ENCODE measurements at regions not wholly inside any gene's neighbourhood (a gene's known extent, or its start where the extent isn't known, plus 50 kb on each side); places are given as distances from the start of the nearest gene placed in this dataset.
"Not testable (repeated sequence)": the region's sequence is repeated elsewhere in the genome, so short reads cannot be mapped to it uniquely, and the experiment has no call there.

GRCh38 chr2:241980193-241980592 is 110.7 kb downstream of the RTP5 start:
- H3K36me3 ChIP-seq (ENCODE audit: control insufficient read depth in 5 of 5, insufficient read depth in 5 of 5, low read length in 5 of 5), result no peaks in the 10 kb centered on the region

DNA sequence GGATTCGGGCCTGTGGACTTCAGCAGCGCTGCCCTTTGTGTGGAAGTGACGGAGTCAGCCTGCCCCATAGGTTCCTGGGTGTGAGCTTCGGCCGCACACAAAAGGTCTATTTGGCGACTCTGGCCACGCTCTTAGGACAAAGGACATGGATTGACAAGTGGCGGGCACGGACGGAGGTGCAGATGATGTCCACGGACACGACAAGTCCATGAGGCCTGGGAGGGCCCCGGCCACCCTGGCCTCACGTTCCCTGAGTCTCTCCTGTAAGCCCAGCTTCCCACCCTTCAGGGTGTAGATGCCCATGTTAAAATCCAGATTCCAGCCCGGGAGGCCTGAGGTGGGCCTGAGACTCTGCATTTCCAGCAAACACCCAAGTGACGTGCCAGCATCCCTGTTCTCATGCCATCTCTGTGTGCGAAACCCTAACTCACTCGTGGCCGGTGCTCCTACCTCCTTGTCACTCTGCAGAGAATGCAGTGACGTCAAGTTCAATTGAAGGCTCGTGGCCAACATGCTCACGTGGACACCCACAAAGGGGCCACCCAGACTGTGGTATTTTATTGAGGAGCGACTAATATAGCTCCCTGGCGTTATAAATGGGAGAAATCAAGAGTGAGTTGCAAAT is 111.7 kb downstream of the RTP5 start:
- Histone ChIP-seq H3K4me3 (ENCODE audit: low read depth in 1 of 5, low read length in 5 of 5) (no peak overlapping the region), H3K36me3 (ENCODE audit: control insufficient read depth in 5 of 5, insufficient read depth in 5 of 5, low read length in 5 of 5) (no peaks in the 10 kb centered on the region), H3K27me3 (ENCODE audit: control insufficient read depth in 5 of 5, insufficient read depth in 4 of 5, low read length in 5 of 5) (peaks cover 0 to 2% (median 0%) of the 10 kb centered on the region in 5 donors), H3K9ac (ENCODE audit: low read length in 5 of 5) (no peak overlapping the region), H3K27ac (ENCODE audit: low read depth, low read length) (no peak overlapping the region), H3K9me3 (ENCODE audit: control insufficient read depth in 5 of 5, low read length in 5 of 5) (peaks cover 0 to 3% (median 2%) of the 10 kb centered on the region in 5 donors), H3K4me1 (ENCODE audit: control insufficient read depth in 5 of 5, insufficient read depth in 5 of 5, low read length in 5 of 5) (no peaks in the 10 kb centered on the region)

More at GRCh38 chr2:241980193-241980592, 110.7 kb downstream of the RTP5 start:
- Histone ChIP-seq H3K9ac (ENCODE audit: low read length in 5 of 5) (no peak overlapping the region), H3K9me3 (ENCODE audit: control insufficient read depth in 5 of 5, low read length in 5 of 5) (peaks cover 0 to 3% (median 2%) of the 10 kb centered on the region in 5 donors), H3K4me1 (ENCODE audit: control insufficient read depth in 5 of 5, insufficient read depth in 5 of 5, low read length in 5 of 5) (no peaks in the 10 kb centered on the region), H3K27ac (ENCODE audit: low read depth, low read length) (no peak overlapping the region), H3K27me3 (ENCODE audit: control insufficient read depth in 5 of 5, insufficient read depth in 4 of 5, low read length in 5 of 5) (peaks cover 0 to 2% (median 0%) of the 10 kb centered on the region in 5 donors), H3K4me3 (ENCODE audit: low read depth in 1 of 5, low read length in 5 of 5) (no peak overlapping the region)

- H3K36me3 ChIP-seq (ENCODE audit: control insufficient read depth in 5 of 5, insufficient read depth in 5 of 5, low read length in 5 of 5), result no peaks in the 10 kb centered on the region
- peaks cover 0 to 3% (median 2%) of the 10 kb centered on the region in 5 donors for H3K9me3 ChIP-seq (ENCODE audit: control insufficient read depth in 5 of 5, low read length in 5 of 5)
- no peak overlapping the region for H3K9ac ChIP-seq (ENCODE audit: low read length in 5 of 5)
- no peaks in the 10 kb centered on the region for H3K4me1 ChIP-seq (ENCODE audit: control insufficient read depth in 5 of 5, insufficient read depth in 5 of 5, low read length in 5 of 5)
- no peak overlapping the region for H3K27ac ChIP-seq (ENCODE audit: low read depth, low read length)
- peaks cover 0 to 6% (median 0%) of the 10 kb centered on the region in 5 donors for H3K27me3 ChIP-seq (ENCODE audit: control insufficient read depth in 5 of 5, insufficient read depth in 4 of 5, low read length in 5 of 5)
- H3K4me3 ChIP-seq (ENCODE audit: low read depth in 1 of 5, low read length in 5 of 5), result no peak overlapping the region
Observed at GRCh38 chr2:241982706-241983570, 113.4 kb downstream of the RTP5 start.

GRCh38 chr2:241983571-241984270 is 114.2 kb downstream of the RTP5 start:
- Histone ChIP-seq H3K27ac (ENCODE audit: low read depth, low read length) (no peak overlapping the region), H3K9me3 (ENCODE audit: control insufficient read depth in 5 of 5, low read length in 5 of 5) (peaks cover 0 to 2% (median 0%) of the 10 kb centered on the region in 5 donors), H3K4me3 (ENCODE audit: low read depth in 1 of 5, low read length in 5 of 5) (no peak overlapping the region)

DNA sequence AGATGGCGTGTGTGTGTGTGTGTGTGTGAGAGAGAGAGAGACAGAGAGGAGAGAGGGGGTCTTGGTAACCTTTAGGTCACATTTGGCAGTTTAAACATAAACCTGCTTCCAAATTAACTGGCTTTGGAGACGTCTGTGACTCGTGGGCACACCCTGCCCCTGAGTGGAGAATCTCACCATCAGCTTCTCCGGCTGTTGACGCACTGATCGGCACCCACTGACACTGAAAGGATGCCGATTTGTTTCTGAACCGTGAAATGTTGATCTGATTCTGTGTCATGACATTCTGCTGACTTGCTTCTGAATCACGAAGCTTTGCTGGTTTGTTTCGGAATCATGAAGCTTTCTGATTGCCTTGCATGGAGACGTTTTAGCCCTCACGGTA is 114.7 kb downstream of the RTP5 start:
- H3K27me3 ChIP-seq (ENCODE audit: control insufficient read depth in 5 of 5, insufficient read depth in 4 of 5, low read length in 5 of 5), result peaks cover 0 to 6% (median 0%) of the 10 kb centered on the region in 5 donors
- no peaks in the 10 kb centered on the region for H3K36me3 ChIP-seq (ENCODE audit: control insufficient read depth in 5 of 5, insufficient read depth in 5 of 5, low read length in 5 of 5)
- H3K4me1 ChIP-seq (ENCODE audit: control insufficient read depth in 5 of 5, insufficient read depth in 5 of 5, low read length in 5 of 5), result no peaks in the 10 kb centered on the region
- no peak overlapping the region for H3K4me3 ChIP-seq (ENCODE audit: low read depth in 1 of 5, low read length in 5 of 5)
- no peak overlapping the region for H3K9ac ChIP-seq (ENCODE audit: low read length in 5 of 5)
- peaks cover 0 to 2% (median 0%) of the 10 kb centered on the region in 5 donors for H3K9me3 ChIP-seq (ENCODE audit: control insufficient read depth in 5 of 5, low read length in 5 of 5)
- no peak overlapping the region for H3K27ac ChIP-seq (ENCODE audit: low read depth, low read length)

More at GRCh38 chr2:241983571-241984270, 114.2 kb downstream of the RTP5 start:
- Histone ChIP-seq H3K9ac (ENCODE audit: low read length in 5 of 5) (no peak overlapping the region), H3K36me3 (ENCODE audit: control insufficient read depth in 5 of 5, insufficient read depth in 5 of 5, low read length in 5 of 5) (no peaks in the 10 kb centered on the region), H3K27me3 (ENCODE audit: control insufficient read depth in 5 of 5, insufficient read depth in 4 of 5, low read length in 5 of 5) (peaks cover 0 to 6% (median 0%) of the 10 kb centered on the region in 5 donors), H3K4me1 (ENCODE audit: control insufficient read depth in 5 of 5, insufficient read depth in 5 of 5, low read length in 5 of 5) (no peaks in the 10 kb centered on the region)

GRCh38 chr2:241984658-241985057 is 115.1 kb downstream of the RTP5 start:
- Histone ChIP-seq H3K27ac (ENCODE audit: low read depth, low read length) (no peak overlapping the region), H3K27me3 (ENCODE audit: control insufficient read depth in 5 of 5, insufficient read depth in 4 of 5, low read length in 5 of 5) (peaks cover 0 to 6% (median 0%) of the 10 kb centered on the region in 5 donors), H3K36me3 (ENCODE audit: control insufficient read depth in 5 of 5, insufficient read depth in 5 of 5, low read length in 5 of 5) (no peaks in the 10 kb centered on the region), H3K9ac (ENCODE audit: low read length in 5 of 5) (no peak overlapping the region), H3K4me1 (ENCODE audit: control insufficient read depth in 5 of 5, insufficient read depth in 5 of 5, low read length in 5 of 5) (no peaks in the 10 kb centered on the region), H3K4me3 (ENCODE audit: low read depth in 1 of 5, low read length in 5 of 5) (no peak overlapping the region), H3K9me3 (ENCODE audit: control insufficient read depth in 5 of 5, low read length in 5 of 5) (peaks cover 0 to 2% (median 0%) of the 10 kb centered on the region in 5 donors)

DNA sequence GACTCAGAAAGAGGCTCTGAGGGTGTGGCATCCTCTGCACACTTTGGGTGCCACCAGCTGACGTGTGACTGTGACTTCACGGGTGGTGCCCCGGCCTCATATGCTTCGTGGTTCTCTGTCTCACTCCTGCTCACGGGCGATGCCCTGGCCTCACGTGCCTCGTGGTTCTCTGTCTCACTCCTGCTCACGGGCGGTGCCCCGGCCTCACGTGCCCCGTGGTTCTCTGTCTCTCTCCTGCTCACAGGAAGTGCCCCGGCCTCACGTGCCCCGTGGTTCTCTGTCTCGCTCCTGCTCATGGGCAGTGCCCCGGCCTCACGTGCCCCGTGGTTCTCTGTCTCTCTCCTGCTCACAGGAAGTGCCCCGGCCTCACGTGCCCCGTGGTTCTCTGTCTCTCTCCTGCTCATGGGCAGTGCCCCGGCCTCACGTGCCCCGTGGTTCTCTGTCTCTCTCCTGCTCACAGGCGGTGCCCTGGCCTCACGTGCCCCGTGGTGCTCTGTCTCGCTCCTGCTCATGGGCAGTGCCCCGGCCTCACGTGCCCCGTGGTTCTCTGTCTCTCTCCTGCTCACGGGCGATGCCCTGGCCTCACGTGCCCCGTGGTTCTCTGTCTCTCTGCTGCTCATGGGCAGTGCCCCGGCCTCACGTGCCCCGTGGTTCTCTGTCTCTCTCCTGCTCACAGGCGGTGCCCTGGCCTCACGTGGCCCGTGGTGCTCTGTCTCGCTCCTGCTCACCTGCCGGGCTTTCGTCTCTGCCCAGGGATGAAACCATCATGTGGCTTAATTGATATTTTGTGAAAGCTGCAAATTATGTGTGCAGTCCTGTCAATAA is 115.8 kb downstream of the RTP5 start:
- not testable (repeated sequence) for H3K36me3 ChIP-seq (ENCODE audit: control insufficient read depth in 5 of 5, insufficient read depth in 5 of 5, low read length in 5 of 5); H3K9ac ChIP-seq (ENCODE audit: low read length in 5 of 5); H3K4me3 ChIP-seq (ENCODE audit: low read depth in 1 of 5, low read length in 5 of 5); H3K27me3 ChIP-seq (ENCODE audit: control insufficient read depth in 5 of 5, insufficient read depth in 4 of 5, low read length in 5 of 5); H3K9me3 ChIP-seq (ENCODE audit: control insufficient read depth in 5 of 5, low read length in 5 of 5); H3K27ac ChIP-seq (ENCODE audit: low read depth, low read length); H3K4me1 ChIP-seq (ENCODE audit: control insufficient read depth in 5 of 5, insufficient read depth in 5 of 5, low read length in 5 of 5)

- no peak overlapping the region for H3K4me3 ChIP-seq (ENCODE audit: low read depth in 1 of 5, low read length in 5 of 5)
- no peaks in the 10 kb centered on the region for H3K36me3 ChIP-seq (ENCODE audit: control insufficient read depth in 5 of 5, insufficient read depth in 5 of 5, low read length in 5 of 5)
- H3K9ac ChIP-seq (ENCODE audit: low read length in 5 of 5), result no peak overlapping the region
- H3K27ac ChIP-seq (ENCODE audit: low read depth, low read length), result no peak overlapping the region
- peaks cover 0 to under 1% (median 0%) of the 10 kb centered on the region in 5 donors for H3K9me3 ChIP-seq (ENCODE audit: control insufficient read depth in 5 of 5, low read length in 5 of 5)
- H3K27me3 ChIP-seq (ENCODE audit: control insufficient read depth in 5 of 5, insufficient read depth in 4 of 5, low read length in 5 of 5), result peaks cover 0 to 6% (median 0%) of the 10 kb centered on the region in 5 donors
- H3K4me1 ChIP-seq (ENCODE audit: control insufficient read depth in 5 of 5, insufficient read depth in 5 of 5, low read length in 5 of 5), result no peaks in the 10 kb centered on the region
Observed at GRCh38 chr2:241985986-241986329, 116.4 kb downstream of the RTP5 start.

DNA sequence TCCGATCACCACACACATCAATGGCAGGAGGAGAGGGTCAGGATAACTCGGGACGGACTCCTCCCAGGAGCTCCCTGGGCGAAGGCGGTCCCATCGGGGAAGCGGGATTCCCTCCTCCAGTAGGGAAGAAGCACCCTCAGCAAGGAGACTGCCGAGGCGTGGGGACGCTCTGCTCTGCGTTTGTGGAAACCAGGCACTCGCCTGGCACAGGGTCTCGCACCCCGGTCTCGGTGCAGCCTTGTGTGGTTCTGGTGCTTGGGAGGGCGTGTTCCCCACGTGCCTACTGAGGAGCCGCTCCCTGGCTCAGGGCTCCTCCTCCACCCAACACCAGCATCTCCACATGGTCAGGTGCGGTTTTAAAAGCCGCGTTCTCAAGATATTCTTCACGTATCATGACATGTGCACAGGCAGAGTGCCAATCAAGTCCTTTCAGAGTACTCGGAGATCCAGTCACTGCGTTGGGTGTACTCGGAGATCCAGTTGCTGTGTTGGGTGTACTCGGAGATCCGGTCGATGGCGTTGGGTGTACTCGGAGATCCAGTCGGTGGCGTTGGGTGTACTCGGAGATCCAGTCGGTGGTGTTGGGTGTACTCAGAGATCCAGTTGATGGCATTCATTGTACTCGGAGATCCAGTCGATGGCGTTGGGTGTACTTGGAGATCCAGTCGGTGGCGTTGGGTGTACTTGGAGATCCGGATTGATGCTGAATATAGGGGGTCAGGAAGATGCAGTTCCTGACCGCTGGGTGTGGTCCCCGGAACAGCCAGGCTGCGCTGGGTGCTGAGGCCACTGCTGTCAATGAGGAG is 117.5 kb downstream of the RTP5 start:
- Histone ChIP-seq H3K27me3 (ENCODE audit: control insufficient read depth in 5 of 5, insufficient read depth in 4 of 5, low read length in 5 of 5) (peaks cover 0 to 6% (median 0%) of the 10 kb centered on the region in 5 donors), H3K27ac (ENCODE audit: low read depth, low read length) (no peak overlapping the region), H3K9ac (ENCODE audit: low read length in 5 of 5) (no peak overlapping the region), H3K4me1 (ENCODE audit: control insufficient read depth in 5 of 5, insufficient read depth in 5 of 5, low read length in 5 of 5) (no peaks in the 10 kb centered on the region), H3K4me3 (ENCODE audit: low read depth in 1 of 5, low read length in 5 of 5) (no peak overlapping the region), H3K9me3 (ENCODE audit: control insufficient read depth in 5 of 5, low read length in 5 of 5) (no peaks in the 10 kb centered on the region), H3K36me3 (ENCODE audit: control insufficient read depth in 5 of 5, insufficient read depth in 5 of 5, low read length in 5 of 5) (no peaks in the 10 kb centered on the region)
